ENCODE measurements at regions not wholly inside any gene's neighbourhood (a gene's known extent, or its start where the extent isn't known, plus 50 kb on each side); places are given as distances from the start of the nearest gene placed in this dataset.

DNA sequence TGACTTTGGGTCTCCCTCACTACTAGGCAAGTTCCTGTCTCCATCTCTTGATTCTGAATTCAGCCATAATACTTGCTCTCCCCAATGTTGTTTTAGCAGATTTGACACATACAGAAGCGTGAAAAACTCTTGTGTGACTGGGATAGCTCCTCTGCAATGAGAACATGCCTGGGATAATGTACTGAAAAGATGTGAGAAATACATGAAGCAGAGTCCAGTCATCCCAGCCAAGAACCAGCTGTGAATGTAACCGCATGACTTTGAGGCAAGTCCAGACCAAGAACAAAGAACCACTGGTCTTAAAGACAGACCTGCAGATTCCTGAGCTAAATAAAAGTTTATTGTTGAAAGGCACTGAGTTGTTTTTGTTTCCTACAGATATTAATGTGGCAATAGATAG, 135.0 kb downstream of the NMUR2 start:
- no peak for DNase-seq (ENCODE audit: low spot score)

DNA sequence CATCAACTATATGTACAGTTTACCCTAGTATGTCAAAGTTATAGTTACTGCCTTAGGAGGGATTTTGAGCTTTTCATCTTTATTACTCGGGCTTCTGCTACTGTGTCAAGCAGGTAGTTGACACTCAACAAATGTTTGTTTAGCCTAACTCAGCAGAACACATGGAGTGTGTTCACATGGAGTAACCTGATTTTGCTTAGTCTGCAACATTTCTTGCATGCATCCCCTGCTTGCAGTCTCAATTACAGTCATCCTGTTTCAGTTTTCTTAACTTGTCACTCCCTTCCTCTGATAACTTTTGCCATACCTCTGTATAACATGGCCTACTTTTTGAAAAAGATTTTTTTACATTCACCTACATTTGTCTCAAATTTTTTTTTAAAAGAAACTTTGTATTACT, 135.5 kb downstream of the NMUR2 start:
- DNase-seq (ENCODE audit: low spot score) = no peak

DNA sequence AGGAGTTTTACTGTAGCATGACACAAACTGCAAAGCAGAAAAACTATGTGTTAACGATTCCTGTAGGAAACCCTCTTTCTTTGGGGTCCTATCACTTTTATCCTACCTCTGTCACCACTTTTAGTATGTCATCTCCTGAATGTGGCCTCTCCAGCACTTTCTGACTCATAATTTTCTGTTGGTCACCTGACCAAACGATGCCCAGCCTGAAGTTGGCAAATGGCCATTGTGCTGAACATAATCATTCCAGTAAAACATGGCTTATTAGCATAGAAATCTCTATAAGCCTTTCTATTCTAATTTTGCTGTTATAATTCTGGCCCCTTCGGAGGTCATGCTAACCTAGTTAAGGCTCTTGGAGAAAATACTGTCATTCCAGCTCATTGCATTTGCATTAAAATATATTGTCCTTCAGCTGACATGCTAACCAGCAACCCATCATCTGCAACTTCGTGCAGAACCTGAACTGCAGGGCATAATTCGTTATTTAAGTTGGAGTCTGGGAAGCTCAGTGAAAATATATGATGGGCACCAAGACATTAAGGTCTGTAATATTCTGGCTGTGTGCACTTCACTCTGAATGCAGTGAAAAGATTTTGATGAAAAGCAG, 140.3 kb downstream of the NMUR2 start:
- no peak for DNase-seq (ENCODE audit: low spot score)

DNA sequence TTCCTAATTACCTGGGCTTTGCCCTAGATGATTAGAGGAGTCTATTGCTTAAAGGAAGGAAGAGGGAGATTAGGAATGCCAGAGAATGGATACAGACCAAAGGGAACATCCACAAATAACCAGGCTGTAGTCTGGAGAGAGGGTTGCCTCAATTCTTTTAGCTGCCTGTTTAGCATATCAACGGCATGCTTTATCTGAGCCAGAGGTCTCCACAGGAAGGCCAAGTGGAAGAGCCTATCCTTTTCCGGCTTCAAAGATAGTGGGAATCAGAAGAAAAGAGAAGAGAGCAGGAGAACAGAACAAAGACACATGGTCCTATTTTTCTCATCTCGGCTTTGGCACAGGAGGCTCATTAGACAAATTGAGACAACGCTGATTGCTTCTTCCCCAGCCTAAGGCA, 142.4 kb downstream of the NMUR2 start:
- DNase-seq (ENCODE audit: low spot score) = no peak

DNA sequence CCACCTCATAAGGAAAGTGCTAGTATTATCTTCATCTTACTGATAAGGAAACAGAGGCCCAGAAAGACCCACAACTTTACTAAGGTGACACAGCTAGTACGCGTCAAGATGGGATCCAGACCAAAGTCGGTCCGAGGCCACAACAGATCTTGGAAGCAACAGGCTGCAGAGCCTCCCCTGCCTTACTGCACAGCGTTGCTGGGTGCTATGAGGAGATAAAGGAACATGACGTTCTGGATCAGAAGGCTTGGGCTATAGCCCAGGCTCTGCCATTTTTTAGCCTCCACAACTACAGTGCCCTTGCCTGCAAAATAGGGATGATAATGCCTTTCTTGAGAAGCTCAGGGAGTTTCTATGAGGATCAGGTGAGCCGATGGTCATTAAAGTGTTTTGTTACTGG, 144.1 kb downstream of the NMUR2 start:
- DNase-seq (ENCODE audit: low spot score) = no peak

DNA sequence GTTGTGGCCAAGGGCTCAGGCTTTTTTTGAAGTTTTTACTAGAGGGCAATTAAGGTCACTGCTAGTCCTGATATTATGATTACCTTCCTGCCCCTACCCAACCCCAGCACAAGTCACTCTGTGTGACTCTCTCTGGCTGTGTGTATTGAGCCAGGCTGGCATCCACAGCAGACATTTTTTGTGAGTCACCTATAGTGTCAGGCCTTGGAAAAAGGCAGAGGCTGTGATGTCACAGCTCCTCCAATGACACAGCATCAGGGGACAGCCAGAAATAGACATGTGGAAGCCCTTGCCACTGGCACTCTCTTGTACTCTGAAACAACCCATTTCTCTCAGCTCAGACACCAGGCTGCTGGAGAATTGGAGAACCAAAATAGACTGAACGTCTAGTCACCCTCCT, 145.4 kb downstream of the NMUR2 start:
- no peak for DNase-seq (ENCODE audit: low spot score)

DNA sequence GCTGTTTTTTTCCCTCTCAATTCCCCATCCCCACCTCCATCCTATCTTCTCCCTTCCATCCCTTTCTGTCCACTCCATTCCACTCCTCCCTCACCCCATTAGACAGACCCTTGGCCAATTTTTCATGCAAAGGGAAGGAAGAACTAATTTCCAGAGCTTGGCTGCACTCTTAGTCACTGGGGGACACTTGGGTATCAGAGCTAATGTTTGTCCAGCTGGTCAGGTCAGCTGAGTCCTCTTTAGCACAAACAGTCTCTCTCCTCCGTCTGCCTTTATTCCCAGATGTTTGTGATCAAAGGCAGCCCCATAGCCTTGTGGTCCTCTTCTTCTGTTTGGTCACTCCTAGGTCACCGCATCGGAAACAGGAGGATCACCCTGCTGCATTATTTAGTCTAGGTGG, 148.5 kb downstream of the NMUR2 start:
- DNase-seq (ENCODE audit: low spot score) = no peak

DNA sequence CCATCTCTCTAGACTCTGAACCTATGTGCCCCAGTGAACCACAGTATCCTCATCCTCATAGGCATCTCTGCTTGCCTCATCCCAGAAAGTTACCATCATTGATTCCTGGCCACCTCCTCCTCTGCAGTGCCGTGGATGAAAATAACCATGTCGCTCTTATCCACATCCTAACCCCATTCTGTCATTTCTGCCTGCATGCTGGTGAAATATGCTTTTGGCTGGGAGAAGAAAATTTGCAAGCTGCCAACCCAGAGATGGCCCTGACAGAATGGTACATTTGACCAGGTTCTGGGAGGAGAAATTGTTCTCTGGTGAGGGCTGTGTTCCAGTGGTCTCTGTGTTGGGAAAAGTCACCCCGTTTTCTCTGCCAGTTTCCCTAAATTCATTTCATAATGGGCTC, 149.7 kb downstream of the NMUR2 start:
- DNase-seq (ENCODE audit: low spot score) = no peak

DNA sequence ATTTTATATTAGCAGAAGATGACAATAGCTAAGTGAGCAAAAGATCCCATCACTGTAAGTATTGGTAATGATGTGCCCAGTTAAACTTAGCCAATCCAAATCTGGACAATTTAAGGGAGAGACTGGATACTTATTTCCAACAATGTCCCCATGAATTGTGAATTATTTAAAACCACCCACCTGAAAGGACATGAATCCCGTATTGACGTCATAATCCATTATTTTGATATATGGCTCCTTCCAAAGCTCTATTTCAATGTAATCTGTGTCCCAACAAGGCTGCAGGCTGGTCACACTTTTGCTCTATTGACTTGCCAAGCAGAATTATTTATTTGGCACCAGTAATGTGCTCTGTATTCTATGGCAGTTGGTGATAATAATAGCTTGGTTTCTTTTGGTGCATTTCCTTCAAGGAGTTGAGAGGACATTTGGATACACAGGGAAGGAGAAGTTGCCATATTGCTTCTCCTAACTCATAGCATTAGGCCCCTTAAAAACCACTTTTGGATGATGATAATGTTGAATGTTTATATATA, 157.2 kb downstream of the NMUR2 start:
- no peak for DNase-seq (ENCODE audit: low spot score)

DNA sequence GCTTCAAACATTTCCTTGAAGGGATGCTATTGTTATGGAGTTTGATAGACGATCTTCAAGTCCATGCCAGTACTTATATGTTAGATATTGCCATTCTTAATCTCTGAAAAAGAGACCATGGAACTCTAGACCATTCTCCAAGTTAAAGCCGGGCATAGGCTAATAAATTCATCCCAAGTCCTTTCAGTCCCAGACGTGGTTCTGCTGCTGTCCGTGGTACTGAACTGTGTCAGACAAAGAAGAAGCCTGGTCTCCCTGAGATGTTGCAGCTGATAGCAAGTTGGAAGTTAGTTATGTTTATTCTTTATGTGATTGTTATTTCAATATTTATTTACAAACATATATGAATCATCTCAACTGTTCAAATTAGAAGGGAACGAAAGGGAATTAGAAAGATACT, 158.7 kb downstream of the NMUR2 start:
- DNase-seq (ENCODE audit: low spot score) = no peak

DNA sequence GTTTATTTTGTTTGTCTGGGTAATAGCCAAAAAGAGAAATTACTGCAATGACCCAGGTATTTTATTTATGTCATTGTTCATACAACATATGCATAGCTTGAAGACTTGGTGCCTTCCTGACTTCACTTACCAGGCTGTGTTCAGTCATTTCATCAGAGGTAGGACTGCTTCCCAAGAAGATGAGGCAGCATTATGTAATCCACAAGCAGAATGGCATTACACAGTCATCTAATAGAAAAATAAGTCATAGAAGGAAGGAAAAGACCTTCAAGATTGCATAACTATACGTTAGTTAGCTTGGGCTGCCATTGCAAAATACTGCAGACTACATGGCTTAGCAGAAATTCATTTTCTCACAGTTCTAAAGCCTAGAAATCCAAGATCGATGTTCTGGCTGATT, 167.5 kb downstream of the NMUR2 start:
- no peak for DNase-seq (ENCODE audit: low spot score)

DNA sequence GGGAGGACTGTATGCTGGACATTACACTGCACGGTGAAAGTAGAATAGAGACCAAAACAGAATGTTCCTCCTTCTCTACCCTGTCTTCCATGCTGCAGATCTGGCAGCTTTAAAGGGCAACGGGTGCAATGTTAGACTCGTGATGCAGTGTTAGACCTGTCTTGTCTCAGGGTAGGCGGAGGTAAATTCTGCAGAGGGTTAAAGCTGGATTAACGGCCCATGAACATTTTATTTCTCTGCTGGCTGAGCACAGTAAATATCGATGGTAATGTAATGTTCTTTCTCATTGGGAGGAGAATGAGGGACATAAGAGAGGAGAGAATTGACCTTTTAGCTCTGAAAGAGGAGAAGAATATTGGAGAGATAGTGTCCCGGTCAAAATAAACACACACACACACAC, 178.9 kb downstream of the NMUR2 start:
- no peak for DNase-seq (ENCODE audit: low spot score)

DNA sequence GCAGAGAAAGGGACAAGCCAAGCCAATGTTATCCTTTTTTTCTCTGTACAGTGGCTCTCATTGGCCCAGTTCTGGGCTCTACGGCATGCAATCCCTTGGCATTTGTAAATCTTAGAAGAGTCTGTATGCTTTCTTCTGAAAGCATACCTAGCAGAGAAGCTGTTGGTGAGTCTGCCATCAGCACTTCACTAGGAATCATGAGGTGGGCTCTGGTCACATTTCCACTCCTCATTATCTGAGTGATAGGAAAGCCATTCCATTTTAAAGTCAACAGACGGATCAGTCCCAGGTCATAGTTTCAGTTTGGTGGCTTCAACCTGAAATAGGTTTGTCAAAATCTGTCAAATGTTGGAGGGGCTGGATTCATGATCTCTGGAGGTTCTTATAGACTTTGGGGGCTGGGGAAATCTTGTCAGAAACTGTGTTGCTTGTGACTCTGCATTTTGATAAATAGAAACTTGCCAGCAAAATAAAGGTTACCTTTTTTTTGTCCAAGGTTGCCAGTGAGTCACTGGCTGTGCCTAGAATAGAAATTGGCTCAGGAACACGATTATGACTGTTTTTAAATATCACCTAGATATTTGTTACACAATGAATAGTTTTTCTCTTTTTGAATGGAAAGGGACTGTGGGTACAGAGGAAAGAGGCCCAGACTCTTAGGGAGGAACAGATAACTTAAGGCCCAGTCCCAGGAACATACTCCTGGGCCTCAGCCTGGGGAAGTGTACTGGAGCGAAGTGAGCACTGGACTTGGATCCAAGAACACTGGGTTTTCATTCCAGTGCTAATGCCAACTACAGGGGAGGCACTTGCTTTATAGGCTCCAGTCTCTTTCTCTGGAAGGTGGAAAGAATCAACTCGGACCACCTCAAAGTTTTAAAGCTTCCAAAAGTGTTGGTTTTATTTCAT, 183.1 kb downstream of the NMUR2 start:
- no peak for DNase-seq (ENCODE audit: low spot score)

DNA sequence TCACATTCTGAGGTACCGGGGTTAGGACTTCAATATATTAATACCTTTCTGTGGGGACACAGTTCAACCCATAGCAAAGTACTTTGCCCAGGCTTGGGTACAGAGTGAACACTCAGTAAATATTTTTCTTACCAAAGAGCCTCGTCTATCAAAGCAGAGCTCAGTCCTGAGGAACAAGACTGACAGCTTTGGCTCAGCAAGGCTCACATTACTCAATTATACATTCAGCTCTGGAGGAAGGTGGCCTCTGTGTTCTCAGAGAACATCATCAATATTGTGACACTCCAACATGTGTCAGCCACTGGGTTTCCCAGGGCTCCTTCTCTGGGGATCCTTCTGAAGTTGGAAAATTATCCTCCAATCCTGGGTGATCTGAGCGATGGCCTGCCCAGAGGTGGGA, 186.4 kb downstream of the NMUR2 start:
- DNase-seq (ENCODE audit: low spot score) = no peak

DNA sequence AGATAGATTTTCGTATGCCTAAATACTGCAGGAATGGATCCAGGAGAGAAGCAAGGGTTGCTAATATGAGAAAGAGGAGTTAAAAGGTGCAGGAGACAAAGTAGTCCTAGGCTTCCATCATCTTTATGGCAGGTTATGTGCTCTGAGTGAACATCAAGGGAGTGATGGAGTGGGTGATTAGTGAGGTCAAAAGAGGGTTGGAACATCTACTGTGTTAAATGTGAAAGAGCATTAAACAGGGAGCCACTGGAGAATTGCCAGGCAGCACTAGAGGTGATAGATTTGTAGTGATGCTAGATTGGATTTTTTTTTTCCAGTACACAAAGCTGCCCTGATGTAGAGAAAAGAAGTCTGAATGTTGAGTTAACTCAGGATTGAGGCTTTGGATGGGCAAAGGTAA, 199.3 kb downstream of the NMUR2 start:
- no peak for DNase-seq (ENCODE audit: low spot score)

DNA sequence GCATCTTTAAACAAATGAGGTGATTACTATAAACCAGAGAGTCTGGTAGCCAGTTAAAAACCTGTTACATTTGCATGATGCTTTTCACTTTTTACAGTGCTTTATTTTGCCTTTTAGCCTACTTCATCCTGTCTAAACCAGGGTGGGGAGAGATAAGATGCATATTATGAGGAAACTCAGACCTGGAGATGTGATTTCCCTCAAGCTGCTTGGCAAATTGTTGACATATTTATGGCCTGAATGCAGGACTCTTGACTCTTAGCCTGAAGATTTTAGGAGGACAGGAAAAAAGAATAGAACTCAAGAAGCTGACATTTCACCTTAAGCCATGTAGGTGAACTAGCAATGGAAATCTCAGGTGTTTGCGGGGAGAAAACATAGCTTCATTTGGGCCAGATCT, 202.8 kb downstream of the NMUR2 start:
- DNase-seq (ENCODE audit: low spot score) = no peak

DNA sequence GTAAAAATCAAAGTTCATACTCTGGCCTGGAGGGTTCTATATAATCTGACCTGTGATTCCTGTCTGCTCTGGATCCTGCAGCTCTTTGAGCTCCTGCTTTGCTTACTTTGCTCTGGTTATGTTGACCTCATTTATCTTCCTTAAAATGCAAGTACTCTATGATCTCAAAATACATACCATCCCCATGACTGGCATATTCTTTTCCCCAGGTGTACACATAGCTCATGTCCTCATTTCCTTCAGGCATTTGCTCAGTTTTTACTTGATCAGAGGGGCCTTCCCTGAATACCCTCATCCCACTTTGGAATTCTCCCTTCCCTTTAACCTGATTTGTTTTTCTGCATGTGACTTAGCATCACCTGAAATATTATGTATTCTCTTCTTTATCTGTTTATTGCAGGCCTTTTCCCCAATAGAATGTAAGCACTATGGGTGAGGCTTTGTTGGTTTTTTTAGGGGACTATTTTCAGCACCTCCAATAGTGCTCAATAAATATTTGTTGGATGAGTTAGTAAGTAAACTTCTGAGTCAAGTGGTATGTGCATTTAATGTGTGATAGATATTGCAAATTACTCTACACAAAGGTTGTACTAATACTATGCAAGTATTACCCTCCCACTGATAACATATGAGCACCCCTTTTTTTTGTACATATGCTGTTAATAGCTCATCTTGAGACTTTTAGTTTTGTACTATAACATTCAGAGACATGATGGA, 211.5 kb downstream of the NMUR2 start:
- DNase-seq (ENCODE audit: low spot score) = no peak

DNA sequence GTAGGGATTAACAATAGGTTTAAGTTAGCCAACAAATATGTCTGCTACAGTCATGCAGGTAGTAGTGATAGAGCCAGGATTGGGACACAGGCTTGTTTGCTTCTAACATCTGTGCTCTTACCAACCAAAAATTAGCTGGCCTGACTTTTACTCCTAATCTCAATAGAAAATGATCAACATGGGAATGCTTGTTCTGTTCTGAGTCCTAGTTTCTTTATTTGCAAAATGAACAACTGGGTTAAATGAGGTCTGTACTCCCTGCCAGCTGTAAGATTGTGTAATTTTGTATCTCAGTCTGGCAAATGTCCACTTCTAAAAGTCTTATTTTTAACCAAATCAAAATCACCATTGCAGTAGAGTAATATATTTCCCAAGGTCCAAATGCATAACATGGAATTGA, 216.8 kb downstream of the NMUR2 start:
- no peak for DNase-seq (ENCODE audit: low spot score)

DNA sequence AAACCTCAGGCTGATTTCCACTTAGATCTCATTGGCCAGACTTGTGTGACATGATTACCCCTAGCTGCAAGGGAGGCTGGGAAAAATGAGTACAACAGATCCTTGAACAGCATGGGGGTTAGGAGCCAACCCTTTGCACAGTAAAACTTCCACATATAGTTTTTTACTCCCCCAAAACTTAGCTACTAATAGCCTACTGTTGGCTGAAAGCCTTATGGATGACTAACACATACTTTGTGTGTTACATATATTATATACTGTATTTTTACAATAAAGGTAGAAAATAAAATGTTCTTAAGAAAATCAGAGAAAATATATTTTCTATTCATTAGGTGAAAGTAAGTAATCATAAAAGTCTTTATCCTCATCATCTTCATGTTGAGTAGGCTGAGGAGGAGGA, 217.4 kb downstream of the NMUR2 start:
- no peak for DNase-seq (ENCODE audit: low spot score)

DNA sequence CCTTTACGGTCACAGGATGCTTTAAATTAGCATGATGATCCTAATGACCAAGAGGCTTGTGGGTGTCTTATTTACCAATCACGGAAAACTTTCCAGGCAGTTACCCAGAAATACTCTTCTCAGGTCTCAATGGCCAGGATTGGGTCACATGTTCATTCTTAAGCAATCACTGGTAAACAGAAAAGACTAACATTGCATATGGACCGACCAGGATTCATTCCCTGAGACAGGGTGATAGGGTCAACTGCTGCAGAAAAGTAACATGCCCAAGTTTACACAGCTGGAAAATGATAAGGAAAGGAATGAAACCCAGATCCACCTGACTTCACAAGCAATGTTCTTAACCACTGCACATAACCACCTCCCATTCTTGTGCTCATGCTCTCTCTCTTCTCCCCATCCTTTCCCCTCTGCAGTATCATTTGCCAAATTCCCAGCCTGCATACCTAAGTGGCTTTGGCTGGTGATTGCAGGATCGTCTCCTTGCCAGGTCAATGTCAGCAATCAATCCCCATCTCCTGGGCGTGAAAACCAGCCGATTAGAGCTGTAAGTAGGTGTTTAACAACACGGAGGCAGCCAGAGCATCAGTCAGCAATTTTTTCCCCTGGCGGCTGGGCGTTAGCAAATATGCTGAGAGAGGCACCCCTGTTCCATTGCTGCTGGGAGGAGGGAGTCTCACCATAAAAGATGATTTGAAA, 219.4 kb downstream of the NMUR2 start:
- DNase-seq (ENCODE audit: low spot score) = no peak

DNA sequence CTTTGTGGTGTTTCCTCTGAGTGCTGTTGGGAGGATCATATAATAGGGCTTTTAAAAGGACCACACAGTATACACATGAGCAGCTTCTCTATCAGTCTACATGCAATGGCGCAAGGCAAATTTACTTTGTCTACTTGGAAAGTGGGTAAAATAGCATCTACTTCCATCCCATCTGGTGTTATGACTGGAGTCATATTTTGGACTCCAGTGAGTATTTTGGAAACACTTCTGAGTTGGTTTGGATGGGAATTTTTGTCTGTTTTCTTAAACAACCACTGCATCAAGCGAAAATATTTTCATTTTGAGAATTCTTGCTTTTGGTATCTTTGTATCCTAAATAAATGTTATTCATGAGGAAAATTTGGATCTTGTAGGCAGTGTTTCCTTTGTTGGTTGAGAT, 220.8 kb downstream of the NMUR2 start:
- DNase-seq (ENCODE audit: low spot score) = no peak

DNA sequence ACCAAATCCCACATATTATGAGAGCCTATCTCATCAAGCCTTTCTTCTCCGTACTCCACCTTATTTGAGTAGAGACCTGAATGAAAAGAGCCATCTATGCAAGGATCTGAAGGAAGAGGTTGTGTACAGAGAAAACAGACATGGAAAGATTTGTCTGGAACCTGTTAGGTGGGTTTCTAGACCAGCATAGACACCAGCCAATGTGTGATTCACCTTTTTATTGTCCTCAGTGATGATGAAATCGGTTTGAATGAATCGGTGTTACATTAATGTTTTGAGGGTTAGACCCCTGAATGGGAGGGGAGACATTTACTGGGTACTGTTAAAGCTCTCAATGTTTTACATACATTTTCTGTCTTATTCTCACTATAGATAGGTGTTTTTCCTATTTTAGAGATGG, 223.6 kb downstream of the NMUR2 start:
- DNase-seq (ENCODE audit: low spot score) = no peak

Measured in CD4-positive, alpha-beta T cell treated with Interleukin-15 for 4 hours (primary cell).